WTC11 (cell line): ENCODE measurements at regions not wholly inside any gene's neighbourhood (a gene's known extent, or its start where the extent isn't known, plus 50 kb on each side); places are given as distances from the start of the nearest gene placed in this dataset.

Experiments
- ATAC-seq: fragments of 200-7000 bp; cut with Tn5 transposase; 2 replicates; pipeline ENCODE4 v1.10.0; 2021; ENCODE audit warnings: mild to moderate bottlenecking, moderate library complexity
- CTCF ChIA-PET: fragments of 300-600 bp; sonication (Branson Sonifier 250); formaldehyde crosslinking; loops from one replicate; lab custom pipeline; 2021; ENCODE audit warnings: antibody characterized with exemption; lab: Charles Lee
- POLR2A ChIA-PET: fragments of 350-600 bp; sonication (Branson Sonifier 250); formaldehyde crosslinking; loops from one replicate; lab custom pipeline; 2021; ENCODE audit warnings: antibody characterized with exemption; lab: Charles Lee
- DNase-seq: peaks from one replicate; pipeline ENCODE4 v3.0.0; 2021; ENCODE audit warnings: low spot score
- H3K27ac Mint-ChIP-seq: 2 replicates; pipeline ENCODE4 v1.8.0; 2021; ENCODE audit warnings: mixed read lengths
- H3K27me3 Mint-ChIP-seq: 2 replicates; pipeline ENCODE4 v1.8.0; 2021; ENCODE audit warnings: low read depth, mild to moderate bottlenecking, moderate library complexity, mixed read lengths
- H3K36me3 Mint-ChIP-seq: 2 replicates; pipeline ENCODE4 v1.8.0; 2021; ENCODE audit warnings: mixed read lengths
- H3K4me1 Mint-ChIP-seq: 2 replicates; pipeline ENCODE4 v1.8.0; 2022; ENCODE audit warnings: mixed read lengths
- H3K4me3 Mint-ChIP-seq: 2 replicates; pipeline ENCODE4 v1.8.0; 2021; ENCODE audit warnings: mild to moderate bottlenecking, moderate library complexity, mixed read lengths
- H3K9me3 Mint-ChIP-seq: 2 replicates; pipeline ENCODE4 v1.8.0; 2021; ENCODE audit warnings: mixed read lengths
- E2F4 ChIP-seq: sonication (generic); formaldehyde crosslinking; IDR thresholded peaks from 2 replicates; pipeline ENCODE4 v1.8.1; 2022; ENCODE audit warnings: low read depth, mild to moderate bottlenecking, moderate library complexity, missing genetic modification reagents, borderline replicate concordance
- ERG ChIP-seq: fragments of 250-450 bp; sonication (Bioruptor Pico); IDR thresholded peaks from 2 replicates; pipeline ENCODE4 v1.8.0; 2021; ENCODE audit warnings: mild to moderate bottlenecking
- FOXP4 ChIP-seq: sonication (generic); formaldehyde crosslinking; IDR thresholded peaks from 2 replicates; pipeline ENCODE4 v1.8.0; 2022; ENCODE audit warnings: mild to moderate bottlenecking, missing genetic modification reagents
- KAT7 ChIP-seq: sonication (generic); formaldehyde crosslinking; IDR thresholded peaks from 2 replicates; pipeline ENCODE4 v1.8.1; 2023; ENCODE audit warnings: missing genetic modification reagents, mild to moderate bottlenecking, borderline replicate concordance
- MLX ChIP-seq: sonication (generic); formaldehyde crosslinking; IDR thresholded peaks from 2 replicates; pipeline ENCODE4 v1.8.1; 2023; ENCODE audit warnings: mild to moderate bottlenecking, missing genetic modification reagents, moderate library complexity
- MXD4 ChIP-seq: fragments of 250-450 bp; sonication (Bioruptor Pico); IDR thresholded peaks from 2 replicates; pipeline ENCODE4 v1.8.0; 2021; ENCODE audit warnings: mild to moderate bottlenecking, moderate library complexity, borderline replicate concordance
- NFATC4 ChIP-seq: fragments of 250-450 bp; sonication (Bioruptor Pico); IDR thresholded peaks from 2 replicates; pipeline ENCODE4 v1.9.0; 2021; ENCODE audit warnings: mild to moderate bottlenecking
- PRDM15 ChIP-seq: sonication (generic); formaldehyde crosslinking; IDR thresholded peaks from 2 replicates; pipeline ENCODE4 v1.8.0; 2022; ENCODE audit warnings: missing genetic modification reagents
- RELA ChIP-seq: sonication (generic); formaldehyde crosslinking; IDR thresholded peaks from 2 replicates; pipeline ENCODE4 v1.8.1; 2022; ENCODE audit warnings: missing genetic modification reagents, mild to moderate bottlenecking, borderline replicate concordance
- RORB ChIP-seq: fragments of 250-450 bp; sonication (Bioruptor Pico); IDR thresholded peaks from 2 replicates; pipeline ENCODE4 v1.9.0; 2021; ENCODE audit warnings: mild to moderate bottlenecking
- SMAD3 ChIP-seq: sonication (generic); formaldehyde crosslinking; IDR thresholded peaks from 2 replicates; pipeline ENCODE4 v1.8.0; 2022; ENCODE audit warnings: missing genetic modification reagents, mild to moderate bottlenecking, borderline replicate concordance
- SOX15 ChIP-seq: fragments of 250-450 bp; sonication (Bioruptor Pico); IDR thresholded peaks from 2 replicates; pipeline ENCODE4 v1.9.0; 2021; ENCODE audit warnings: mild to moderate bottlenecking
- STAT6 ChIP-seq: sonication (generic); formaldehyde crosslinking; conservative IDR thresholded peaks from 2 replicates; pipeline ENCODE4 v1.8.1; 2023; ENCODE audit warnings: mild to moderate bottlenecking, low read depth, missing genetic modification reagents, moderate library complexity
- TEAD4 ChIP-seq: sonication (generic); formaldehyde crosslinking; IDR thresholded peaks from 2 replicates; pipeline ENCODE4 v1.8.0; 2022; ENCODE audit warnings: mild to moderate bottlenecking, missing genetic modification reagents
- USF1 ChIP-seq: sonication (generic); formaldehyde crosslinking; IDR thresholded peaks from 2 replicates; pipeline ENCODE4 v1.8.0; 2022; ENCODE audit warnings: mild to moderate bottlenecking, missing genetic modification reagents
- ZNF281 ChIP-seq: sonication (generic); formaldehyde crosslinking; IDR thresholded peaks from 2 replicates; pipeline ENCODE4 v1.8.0; 2023; ENCODE audit warnings: mild to moderate bottlenecking, missing genetic modification reagents
- ZNF396 ChIP-seq: fragments of 250-450 bp; sonication (Bioruptor Pico); IDR thresholded peaks from 2 replicates; pipeline ENCODE4 v1.8.0; 2021; ENCODE audit warnings: mild to moderate bottlenecking, moderate library complexity, borderline replicate concordance

- Mint-ChIP-seq H3K36me3 (no peaks in the 10 kb centered on the region), H3K27me3 (no peaks in the 10 kb centered on the region; the same call in 1 of the 2 replicates), H3K27ac (no peak overlapping the region), H3K9me3 (no peaks in the 10 kb centered on the region), H3K4me1 (peaks cover 8% of the 10 kb centered on the region; the same call in 1 of the 2 replicates), H3K4me3 (no peak overlapping the region)
- TF ChIP-seq RELA (CRISPR knock-in tag): no peak
- no peak for TF ChIP-seq MLX (CRISPR knock-in tag)
- no peak for TF ChIP-seq STAT6 (CRISPR knock-in tag)
- TF ChIP-seq MXD4 (CRISPR knock-in tag): no peak
- TF ChIP-seq PRDM15: no peak
- TF ChIP-seq ZNF281 (CRISPR knock-in tag): no peak
- TF ChIP-seq TEAD4 (CRISPR knock-in tag): no peak
- no peak for TF ChIP-seq ERG (CRISPR knock-in tag)
- no peak for TF ChIP-seq SMAD3 (CRISPR knock-in tag)
- CTCF ChIA-PET: no interaction called here
- POLR2A ChIA-PET: no interaction called here
- DNase-seq (no peak), ATAC-seq (no peak)
Observed at GRCh38 chr3:132117642-132118041, 82.8 kb upstream of the CPNE4 start.

- H3K9me3 Mint-ChIP-seq: no peaks in the 10 kb centered on the region
- H3K27ac Mint-ChIP-seq: no peak overlapping the region
- ChIA-PET POLR2A (no interaction called here), CTCF (interaction anchor here (1.0 kb wide), 1 partner anchor 85 kb away, joined by 5 read pairs; the partner anchor contains the start of gene CPNE4)
- H3K27me3 Mint-ChIP-seq: no peaks in the 10 kb centered on the region; the same call in 1 of the 2 replicates
- H3K4me3 Mint-ChIP-seq: no peak overlapping the region
- ATAC-seq (no peak), DNase-seq (no peak)
- H3K4me1 Mint-ChIP-seq: peaks cover 8% of the 10 kb centered on the region; the same call in 1 of the 2 replicates
- H3K36me3 Mint-ChIP-seq: no peaks in the 10 kb centered on the region
- no peak for TF ChIP-seq SOX15 (CRISPR knock-in tag)
- no peak for TF ChIP-seq NFATC4
- TF ChIP-seq MXD4 (CRISPR knock-in tag): no peak
- no peak for TF ChIP-seq USF1 (CRISPR knock-in tag)
- TF ChIP-seq E2F4 (CRISPR knock-in tag): no peak
- no peak for TF ChIP-seq KAT7 (CRISPR knock-in tag)
- TF ChIP-seq FOXP4 (CRISPR knock-in tag): no peak
- TF ChIP-seq RORB (CRISPR knock-in tag): no peak
- no peak for TF ChIP-seq ZNF396 (CRISPR knock-in tag)
Observed at GRCh38 chr3:132119531-132119930, 84.7 kb upstream of the CPNE4 start.
